AG09319 (cell line): ENCODE measurements at regions not wholly inside any gene's neighbourhood (a gene's known extent, or its start where the extent isn't known, plus 50 kb on each side); places are given as distances from the start of the nearest gene placed in this dataset.
"Not testable (repeated sequence)": the region's sequence is repeated elsewhere in the genome, so short reads cannot be mapped to it uniquely, and the experiment has no call there.

Experiments
- DNase-seq: peaks from one replicate; pipeline ENCODE4 v3.0.0-alpha.2; 2010; ENCODE audit warnings: low read depth; ENCODE audit errors: extremely low read depth
- TF ChIP-seq, protein P1 (sequence below): IDR thresholded peaks from 2 replicates; pipeline ENCODE4 v1.5.1; 2011; ENCODE audit warnings: low read depth, mild to moderate bottlenecking, inconsistent platforms, low read length, moderate library complexity

DNA sequence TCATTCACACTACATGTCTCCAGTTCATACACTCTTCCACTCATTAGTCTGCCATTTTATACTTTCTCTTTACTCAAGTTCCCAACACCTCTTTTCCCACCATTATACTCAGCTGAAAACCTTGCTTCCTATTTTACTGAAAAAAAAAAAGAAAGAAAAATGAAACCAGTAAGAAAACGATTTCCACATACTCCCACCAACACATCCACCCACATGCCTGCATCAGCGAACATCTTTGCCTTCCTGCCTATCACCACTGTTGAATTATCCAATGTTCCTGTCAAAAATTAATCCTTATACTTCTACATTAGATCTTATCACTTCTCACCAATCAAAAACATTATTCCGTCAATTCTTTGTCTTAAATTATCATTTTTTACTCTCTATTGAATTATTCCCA lies 188.1 kb upstream of the FAM241A start:
- TF ChIP-seq, protein P1, sequence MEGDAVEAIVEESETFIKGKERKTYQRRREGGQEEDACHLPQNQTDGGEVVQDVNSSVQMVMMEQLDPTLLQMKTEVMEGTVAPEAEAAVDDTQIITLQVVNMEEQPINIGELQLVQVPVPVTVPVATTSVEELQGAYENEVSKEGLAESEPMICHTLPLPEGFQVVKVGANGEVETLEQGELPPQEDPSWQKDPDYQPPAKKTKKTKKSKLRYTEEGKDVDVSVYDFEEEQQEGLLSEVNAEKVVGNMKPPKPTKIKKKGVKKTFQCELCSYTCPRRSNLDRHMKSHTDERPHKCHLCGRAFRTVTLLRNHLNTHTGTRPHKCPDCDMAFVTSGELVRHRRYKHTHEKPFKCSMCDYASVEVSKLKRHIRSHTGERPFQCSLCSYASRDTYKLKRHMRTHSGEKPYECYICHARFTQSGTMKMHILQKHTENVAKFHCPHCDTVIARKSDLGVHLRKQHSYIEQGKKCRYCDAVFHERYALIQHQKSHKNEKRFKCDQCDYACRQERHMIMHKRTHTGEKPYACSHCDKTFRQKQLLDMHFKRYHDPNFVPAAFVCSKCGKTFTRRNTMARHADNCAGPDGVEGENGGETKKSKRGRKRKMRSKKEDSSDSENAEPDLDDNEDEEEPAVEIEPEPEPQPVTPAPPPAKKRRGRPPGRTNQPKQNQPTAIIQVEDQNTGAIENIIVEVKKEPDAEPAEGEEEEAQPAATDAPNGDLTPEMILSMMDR = no peak
- DNase-seq = no peak

DNA sequence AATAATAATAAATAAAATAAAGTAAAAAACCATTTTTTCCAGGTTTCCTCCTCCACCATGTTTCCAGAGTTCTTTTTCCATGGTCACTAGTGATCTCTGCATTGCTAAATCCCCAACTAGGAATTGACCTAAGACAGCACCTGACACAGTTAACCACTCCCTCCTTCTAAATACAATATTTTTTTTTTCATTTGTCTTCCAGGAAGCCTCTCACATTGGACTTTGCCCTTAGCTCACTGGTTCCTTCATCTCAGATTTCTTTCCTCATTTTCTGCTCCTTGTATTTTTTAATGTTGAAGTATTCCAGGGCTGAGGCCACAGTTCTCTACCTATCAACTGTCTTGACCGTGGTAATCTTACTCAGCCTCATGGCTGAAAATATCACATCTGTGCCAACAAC lies 187.3 kb upstream of the FAM241A start:
- DNase-seq = no peak
- TF ChIP-seq, protein P1 = no peak

DNA sequence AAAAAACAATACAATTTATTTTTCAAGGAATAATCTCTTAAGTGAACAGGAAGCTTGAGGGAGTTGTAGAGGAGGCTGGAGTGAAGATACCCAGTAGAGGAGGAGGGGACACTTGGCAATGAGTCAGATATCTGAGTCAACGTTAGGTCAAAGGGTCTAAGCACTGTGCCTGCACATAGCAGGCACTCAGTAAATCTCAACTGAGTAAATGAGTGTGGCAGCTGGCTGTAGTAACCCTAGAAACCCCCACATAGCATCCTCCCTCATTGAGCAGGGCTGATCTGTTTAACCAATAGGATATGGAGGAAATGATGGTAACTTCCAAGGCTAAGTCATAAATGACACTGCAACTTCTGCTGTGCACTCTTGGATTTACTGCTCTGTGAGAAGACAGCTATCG lies 186.0 kb upstream of the FAM241A start:
- no peak for DNase-seq
- TF ChIP-seq, protein P1 = no peak

DNA sequence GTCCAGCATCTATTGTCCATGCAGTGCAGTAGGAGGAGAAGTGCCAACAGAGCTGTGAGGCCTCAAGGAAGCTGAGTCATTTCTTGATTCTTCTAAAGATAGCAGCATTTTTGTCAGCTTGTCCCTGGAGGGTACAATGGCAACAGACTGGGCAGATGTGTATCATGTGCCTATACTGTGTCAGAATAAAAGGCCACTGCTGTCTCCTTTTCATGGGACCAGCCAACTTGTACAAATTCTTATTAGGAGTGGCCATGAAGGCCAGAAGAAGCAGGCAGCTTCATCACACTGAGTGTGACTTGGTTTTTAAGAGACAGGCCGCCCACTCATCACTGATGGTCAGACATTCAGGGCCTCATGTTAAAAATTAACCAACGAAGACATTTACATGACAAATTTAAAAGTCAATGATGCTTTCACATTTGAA lies 185.0 kb upstream of the FAM241A start:
- no peak for DNase-seq
- TF ChIP-seq, protein P1 = no peak

DNA sequence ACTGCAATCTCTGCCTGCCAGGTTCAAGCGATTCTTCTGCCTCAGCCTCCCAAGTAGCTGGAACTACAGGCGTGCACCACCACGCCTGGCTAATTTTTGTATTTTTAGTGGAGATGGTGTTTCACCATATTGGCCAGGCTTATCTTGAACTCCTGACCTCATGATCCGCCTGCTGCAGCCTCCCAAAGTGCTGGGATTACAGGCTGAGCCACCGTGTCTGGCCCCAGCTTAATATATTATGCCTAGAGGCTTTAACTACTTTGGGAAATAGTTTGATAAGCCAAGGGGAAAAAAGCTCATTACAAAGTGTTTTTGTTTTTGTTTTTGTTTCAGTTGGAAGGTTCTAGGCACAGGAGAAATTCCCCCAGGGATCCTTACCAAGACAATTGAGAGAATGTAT lies 184.2 kb upstream of the FAM241A start:
- not testable (repeated sequence) for DNase-seq

DNA sequence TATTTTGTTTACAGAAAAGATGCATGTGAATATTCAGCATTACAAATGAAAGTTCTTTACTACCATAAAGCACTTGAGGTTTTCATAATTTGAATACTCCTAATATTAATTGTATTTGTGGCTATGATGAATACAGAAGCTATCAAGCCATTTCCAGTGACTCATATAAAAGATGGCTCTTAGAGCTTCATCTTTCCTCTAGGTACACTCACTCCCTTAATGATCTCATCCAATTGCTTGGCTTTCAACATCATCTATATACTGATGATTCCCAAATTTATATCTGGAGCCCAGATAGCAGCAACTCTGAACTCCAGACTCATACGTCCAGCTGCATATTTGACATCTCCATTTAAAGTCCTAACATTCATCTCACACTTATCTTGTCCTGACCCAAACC lies 183.4 kb upstream of the FAM241A start:
- TF ChIP-seq, protein P1 = no peak
- no peak for DNase-seq

DNA sequence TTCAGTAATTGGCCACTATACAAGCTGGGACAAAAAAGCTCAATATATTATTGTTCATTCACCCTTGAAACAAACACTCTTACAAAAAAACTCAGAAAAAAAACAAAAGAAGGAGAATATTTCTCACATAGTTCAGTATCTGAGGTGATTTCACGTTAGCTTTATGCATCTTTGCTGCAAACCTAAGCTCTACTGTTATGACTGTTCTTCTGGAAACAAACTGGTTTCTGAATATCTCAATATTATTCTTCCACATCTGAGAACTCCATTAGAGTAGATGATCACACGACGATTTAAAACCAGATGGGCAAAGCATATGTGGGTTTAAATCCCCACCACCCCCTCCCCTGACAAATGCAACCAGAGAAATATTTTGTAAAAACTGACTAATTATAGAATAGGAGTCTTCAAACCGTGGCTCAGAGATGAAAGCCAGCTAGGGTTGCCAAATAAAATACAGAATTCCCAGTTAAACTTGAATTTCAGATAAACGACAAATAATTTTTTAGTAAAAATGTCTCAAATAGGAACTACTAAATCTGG lies 182.0 kb upstream of the FAM241A start:
- TF ChIP-seq, protein P1 = no peak
- no peak for DNase-seq

DNA sequence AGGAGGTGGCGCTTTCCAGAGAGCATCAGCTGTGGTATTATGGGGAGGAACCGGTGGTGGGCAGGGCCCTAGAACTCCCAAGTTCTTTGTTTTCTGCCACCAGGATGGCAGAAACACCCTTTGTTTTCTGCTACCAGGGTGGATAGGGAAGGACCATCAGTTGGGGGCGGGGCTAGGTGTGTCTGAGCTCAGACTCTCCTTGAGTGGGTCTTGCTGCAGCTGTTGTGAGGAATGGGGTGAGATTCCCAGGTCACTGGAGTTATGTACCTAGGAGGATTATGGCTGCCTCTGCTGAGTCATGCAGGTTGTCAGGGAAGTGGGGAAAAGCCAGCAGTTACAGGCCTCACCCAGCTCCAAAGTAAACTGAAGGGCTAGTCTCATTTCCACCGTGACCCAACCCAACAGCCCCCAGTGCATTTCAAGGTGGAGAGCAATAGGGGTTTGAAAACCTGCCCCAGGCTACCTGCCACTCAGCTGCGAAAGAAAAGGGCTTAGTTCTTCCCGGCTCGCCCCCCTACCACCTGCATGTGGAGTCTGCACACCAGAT lies 167.8 kb upstream of the FAM241A start:
- TF ChIP-seq, protein P1 = no peak
- no peak for DNase-seq
